ENCODE measurements at regions not wholly inside any gene's neighbourhood (a gene's known extent, or its start where the extent isn't known, plus 50 kb on each side); places are given as distances from the start of the nearest gene placed in this dataset.
"Not testable (repeated sequence)": the region's sequence is repeated elsewhere in the genome, so short reads cannot be mapped to it uniquely, and the experiment has no call there.

DNA sequence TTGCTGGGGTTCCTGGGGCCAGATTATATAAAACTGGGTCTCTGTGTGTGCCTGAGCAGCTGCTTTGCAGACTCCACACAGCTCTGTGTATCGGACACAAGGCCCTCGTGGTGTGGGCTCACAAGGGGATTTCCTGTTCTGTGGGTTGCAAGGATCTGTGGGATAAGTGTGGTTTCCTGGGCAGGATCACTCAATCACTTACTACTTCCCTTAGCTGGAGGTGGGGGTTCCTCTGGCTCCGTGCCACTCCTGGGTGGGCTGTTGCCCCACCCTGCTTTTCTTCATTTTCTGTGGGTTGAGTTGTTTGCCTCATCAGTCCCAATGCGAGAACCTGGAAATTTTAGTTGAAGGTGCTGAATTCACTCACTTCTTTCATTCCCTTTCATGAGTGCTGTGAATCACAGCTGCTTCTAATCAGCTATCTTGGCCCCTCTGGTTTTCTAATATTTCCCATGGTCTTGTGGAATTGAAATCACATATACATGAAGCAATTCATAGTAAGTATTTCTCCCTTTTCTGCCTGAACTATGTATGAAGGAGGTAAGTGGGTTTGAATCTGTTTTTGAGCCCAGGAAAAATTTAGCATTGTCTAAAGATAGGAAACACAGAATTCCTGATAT is 196.3 kb downstream of the DCDC2C start:
- DNase-seq (ENCODE audit: low spot score), result no peak

DNA sequence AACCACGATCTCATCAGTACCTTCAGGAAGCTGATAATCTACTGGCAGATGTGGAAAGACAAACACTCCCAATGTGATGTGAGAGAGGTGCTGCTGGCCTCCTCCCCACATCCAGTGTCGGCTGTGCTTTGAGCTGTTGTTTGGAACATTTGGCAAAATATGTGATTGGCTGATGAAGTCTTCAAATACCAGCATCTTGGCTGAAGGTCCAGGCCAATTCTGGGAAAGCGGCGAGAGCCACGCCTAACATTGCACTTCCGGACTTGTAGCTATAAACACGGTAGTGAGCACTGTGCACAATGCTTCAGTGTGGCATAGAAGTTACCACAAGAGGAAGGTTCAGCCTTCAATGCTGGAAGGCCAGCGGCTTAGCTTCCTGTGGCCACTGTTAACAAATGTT is 198.8 kb downstream of the DCDC2C start:
- DNase-seq (ENCODE audit: low spot score), result no peak

- no peak for DNase-seq (ENCODE audit: low spot score)
Observed at GRCh38 chr2:3904061-3904460, 200.7 kb downstream of the DCDC2C start.

DNA sequence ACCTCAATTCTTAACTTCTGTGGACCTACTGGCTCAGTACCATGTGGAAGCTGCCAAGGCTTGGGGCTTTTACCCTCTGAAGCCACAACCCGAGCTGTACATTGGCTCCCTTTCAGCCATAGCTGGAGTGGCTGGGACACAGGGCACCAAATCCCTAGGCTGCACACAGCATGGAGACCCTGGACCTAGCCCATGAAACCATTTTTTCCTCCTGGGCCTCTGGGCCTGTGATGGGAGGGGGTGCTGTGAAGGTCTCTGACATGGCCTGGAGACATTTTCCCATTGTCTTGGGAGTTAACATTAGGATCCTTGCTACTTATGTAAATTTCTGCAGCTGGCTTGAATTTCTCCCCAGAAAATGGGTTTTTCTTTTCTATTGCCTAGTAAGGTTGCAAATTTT is 205.1 kb downstream of the DCDC2C start:
- not testable (repeated sequence) for DNase-seq (ENCODE audit: low spot score)

DNA sequence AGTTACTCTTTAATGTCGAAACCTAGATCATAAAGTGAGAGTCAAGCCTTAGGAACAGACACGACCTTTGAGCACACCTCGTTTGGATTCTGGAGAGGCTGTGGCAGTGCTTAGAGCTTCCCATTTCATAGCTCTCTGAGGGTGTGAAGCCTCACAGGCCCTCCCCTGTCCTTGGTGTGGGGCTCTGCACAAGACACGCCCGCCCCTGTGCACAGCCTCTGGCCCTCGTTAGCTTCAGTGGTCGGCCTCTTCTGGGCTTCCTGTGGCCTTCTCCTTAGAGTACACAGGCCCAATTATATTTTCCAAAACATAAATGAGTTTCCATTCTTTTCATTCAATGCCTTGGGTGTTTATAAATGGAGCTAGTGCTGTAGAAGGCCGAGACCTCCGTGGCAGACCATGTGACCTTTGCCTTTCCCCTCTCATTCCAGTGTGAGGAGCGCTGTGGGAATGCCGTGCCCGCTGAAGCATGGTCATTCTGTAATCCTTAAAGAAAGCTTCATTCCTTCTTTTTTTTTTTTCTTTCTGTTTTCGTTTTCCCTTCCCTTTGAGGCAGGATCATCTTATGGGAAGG is 208.6 kb downstream of the DCDC2C start:
- no peak for DNase-seq (ENCODE audit: low spot score)

DNA sequence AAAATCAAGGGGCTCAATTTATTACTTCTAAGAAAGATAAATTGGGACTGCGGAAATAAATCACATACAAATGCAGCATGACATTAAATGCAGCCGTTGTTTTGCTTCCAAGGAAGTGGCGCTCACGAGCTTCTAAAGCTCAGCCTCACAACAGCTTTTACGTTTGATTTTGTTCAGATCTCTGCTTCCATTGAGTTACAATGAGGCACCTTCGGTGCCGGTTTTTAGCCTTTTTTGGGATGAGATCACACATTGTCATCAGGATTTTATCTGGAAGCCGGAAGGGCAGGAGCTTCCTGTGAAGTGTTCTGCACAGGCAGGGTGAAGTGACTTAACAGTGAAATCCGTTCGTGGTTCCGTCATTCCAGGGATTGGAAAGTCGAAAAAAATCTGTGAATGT is 209.8 kb downstream of the DCDC2C start:
- no peak for DNase-seq (ENCODE audit: low spot score)

DNA sequence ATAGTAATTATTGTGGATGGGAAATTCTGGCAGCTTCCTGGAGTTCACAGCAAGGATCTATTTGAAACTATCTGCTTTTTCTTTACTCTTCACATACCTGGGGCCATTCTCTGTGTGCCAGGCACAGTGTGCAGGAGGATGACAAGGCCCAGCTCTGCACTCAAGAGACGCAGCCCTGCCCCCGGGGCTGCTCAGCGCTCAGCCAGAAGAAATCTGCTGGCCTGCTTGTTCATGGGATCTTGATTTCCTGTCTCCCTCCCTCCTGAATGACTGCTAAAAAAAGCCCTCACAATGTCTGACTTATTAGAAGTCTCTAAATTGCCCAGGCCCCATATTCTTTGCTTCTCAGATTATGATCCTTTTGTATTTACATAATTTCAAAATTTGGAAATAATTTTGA is 210.9 kb downstream of the DCDC2C start:
- no peak for DNase-seq (ENCODE audit: low spot score)

- DNase-seq (ENCODE audit: low spot score), result no peak
Observed at GRCh38 chr2:3927031-3927430, 223.7 kb downstream of the DCDC2C start.

DNA sequence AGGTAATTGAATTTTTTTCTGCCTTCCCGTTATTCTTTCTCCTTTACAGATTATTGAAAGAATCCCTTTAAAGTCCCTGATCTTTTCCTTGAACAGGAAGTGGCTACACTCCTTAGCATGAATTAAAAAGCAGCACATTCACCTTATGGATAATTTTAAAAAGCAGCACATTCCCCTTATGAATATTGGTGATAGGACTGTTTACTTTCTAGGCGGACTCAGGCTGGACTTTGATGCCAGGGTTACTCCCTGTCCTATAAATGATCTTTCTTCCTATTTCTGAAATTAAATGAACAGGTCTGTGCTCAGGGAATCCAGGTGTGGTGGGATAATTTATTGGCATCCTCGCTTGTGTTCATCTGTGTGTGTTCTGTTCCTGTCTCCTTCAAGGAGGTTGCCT is 226.0 kb downstream of the DCDC2C start:
- DNase-seq (ENCODE audit: low spot score), result no peak

DNA sequence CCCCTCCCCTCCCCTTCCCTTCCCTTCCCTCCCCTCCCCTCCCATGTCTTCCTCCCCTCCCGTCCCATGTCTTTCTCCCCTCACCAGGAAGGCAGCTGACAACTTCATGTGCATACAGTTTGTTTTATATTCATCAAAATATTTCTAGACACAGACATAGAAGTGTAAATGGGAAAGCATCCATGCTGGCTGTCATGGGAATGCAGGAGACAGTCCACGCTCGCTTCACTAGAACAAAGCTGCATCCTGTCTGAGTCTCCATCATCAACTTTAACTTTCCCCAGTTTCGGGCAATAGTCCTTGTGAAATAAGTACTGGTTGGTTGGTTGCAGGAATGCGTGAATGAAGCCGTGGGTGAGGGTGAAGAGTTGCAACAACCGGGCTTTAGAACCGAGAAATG is 226.9 kb downstream of the DCDC2C start:
- no peak for DNase-seq (ENCODE audit: low spot score)

- DNase-seq (ENCODE audit: low spot score), result no peak
Observed at GRCh38 chr2:3940661-3941060, 237.3 kb downstream of the DCDC2C start.

DNA sequence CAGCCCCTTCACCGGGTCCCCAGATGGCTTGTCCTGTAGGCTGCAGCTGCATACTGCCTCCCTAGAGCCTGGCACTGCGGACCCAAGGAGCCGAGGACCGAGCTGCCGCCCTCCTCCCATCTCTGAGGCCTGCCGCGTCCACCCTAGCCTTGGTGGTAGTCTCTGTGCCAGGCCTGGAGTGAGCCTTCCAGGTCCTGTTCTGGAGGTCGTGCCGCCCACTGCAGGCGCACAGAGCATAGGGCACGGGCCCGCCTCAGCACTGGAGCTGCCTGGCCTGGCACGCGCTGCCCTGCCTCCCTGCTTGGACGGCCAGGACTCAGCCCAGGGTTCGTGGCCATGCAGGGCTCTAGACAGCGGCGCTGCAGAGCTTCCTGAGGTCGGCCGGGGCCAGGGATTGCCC is 239.5 kb downstream of the DCDC2C start:
- no peak for DNase-seq (ENCODE audit: low spot score)

DNA sequence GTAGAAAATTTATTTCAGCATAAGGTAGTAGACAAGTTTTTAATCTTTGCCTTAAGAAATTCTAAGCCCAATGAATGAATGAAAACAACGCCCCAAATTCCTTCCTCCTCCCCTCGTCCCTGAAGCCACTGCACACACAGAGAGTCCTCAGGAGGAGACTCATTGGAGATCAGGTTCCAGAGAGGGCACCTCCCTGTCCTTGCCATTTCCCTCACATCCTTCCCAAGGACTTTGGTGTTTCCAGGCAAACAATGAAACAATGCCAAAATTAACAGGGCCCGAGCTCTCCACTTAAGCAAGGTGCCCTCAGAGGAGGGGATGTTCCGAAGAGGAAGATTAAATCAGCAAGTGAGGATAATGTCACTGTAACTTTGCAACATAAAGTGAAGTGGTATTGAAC is 240.7 kb downstream of the DCDC2C start:
- DNase-seq (ENCODE audit: low spot score), result no peak

- DNase-seq (ENCODE audit: low spot score), result no peak
Observed at GRCh38 chr2:3944841-3945240, 241.5 kb downstream of the DCDC2C start.

GRCh38 chr2:3948191-3948590 is 244.8 kb downstream of the DCDC2C start:
- no peak for DNase-seq (ENCODE audit: low spot score)

GRCh38 chr2:3951131-3951954 is 248.0 kb downstream of the DCDC2C start:
- DNase-seq (ENCODE audit: low spot score), result no peak

- no peak for DNase-seq (ENCODE audit: low spot score)
Observed at GRCh38 chr2:3952866-3953516, 249.6 kb downstream of the DCDC2C start.

GRCh38 chr2:3954261-3954660 is 250.9 kb downstream of the DCDC2C start:
- no peak for DNase-seq (ENCODE audit: low spot score)

DNA sequence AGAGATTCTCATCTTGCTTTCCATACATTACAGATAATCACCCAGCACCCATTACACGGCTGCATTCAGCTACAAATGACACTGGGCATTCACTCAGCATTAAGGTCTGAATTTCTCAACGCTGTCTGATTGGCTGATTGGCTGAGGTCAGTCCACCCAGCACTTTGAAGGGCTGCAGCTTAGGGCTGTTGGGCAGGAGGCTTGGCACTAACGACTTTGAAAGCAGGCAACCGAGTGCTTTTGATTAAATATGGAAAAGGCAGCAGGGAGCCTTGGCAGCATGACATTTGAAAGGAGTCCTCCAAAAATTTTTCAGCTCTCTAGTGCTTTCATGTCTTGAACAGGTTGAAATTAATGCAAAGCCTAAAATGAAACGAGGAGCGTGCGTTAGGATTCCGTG is 253.0 kb downstream of the DCDC2C start:
- no peak for DNase-seq (ENCODE audit: low spot score)

DNA sequence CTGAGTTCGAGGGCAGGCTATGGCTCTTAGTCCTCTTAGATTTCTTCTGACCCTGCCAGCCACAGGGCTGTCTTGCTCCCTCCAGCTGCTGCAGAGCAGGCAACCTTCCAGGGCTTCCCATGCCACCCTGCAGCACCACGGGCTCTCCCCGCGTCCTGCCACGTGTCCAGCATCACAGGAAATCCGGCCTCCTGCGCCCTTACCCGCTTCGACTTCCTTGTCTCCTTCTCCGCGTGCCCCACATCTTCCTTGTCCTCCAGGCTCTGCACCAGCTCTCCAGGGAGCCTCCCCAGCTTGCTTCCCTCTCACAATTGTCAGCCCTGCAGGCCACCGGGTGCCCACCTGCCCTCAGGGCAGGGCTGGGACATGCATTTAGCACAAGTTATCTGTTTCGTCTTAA is 253.5 kb downstream of the DCDC2C start:
- DNase-seq (ENCODE audit: low spot score), result no peak

DNA sequence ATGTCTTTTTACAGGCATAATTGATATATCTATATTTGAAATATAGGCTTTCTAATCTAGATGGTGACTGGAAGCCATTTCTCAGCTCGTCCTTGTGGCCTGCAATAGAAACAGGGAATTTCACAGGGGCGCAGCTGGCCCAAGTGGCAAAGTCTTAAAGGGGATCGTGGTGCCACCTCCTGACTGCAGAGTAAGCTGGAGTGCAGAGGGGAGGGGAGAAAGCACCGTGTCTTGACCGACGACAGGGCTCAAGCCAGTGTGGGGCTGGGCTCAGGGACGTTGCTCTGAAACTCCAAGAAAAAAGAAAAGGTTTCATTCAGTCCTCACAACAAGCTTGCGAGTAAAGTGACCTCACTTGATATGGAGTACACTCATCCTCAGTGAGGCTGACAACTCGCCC is 255.1 kb downstream of the DCDC2C start:
- DNase-seq (ENCODE audit: low spot score), result no peak

GRCh38 chr2:3958969-3959368 is 255.6 kb downstream of the DCDC2C start:
- no peak for DNase-seq (ENCODE audit: low spot score)

GRCh38 chr2:3959372-3959771 is 256.0 kb downstream of the DCDC2C start:
- peak; percentile 36 for DNase-seq (ENCODE audit: low spot score)
